BJ (cell line): ENCODE measurements at regions not wholly inside any gene's neighbourhood (a gene's known extent, or its start where the extent isn't known, plus 50 kb on each side); places are given as distances from the start of the nearest gene placed in this dataset.
"Not testable (repeated sequence)": the region's sequence is repeated elsewhere in the genome, so short reads cannot be mapped to it uniquely, and the experiment has no call there.

Experiments
- CTCF ChIA-PET: fragments of 350-600 bp; formaldehyde crosslinking; extraction: SDS; loops from one replicate; lab custom pipeline; 2021; ENCODE audit warnings: antibody characterized with exemption, inconsistent platforms; lab: Yijun Ruan, JAX
- POLR2A ChIA-PET: fragments of 300-600 bp; sonication (Branson Sonifier 250); formaldehyde crosslinking; extraction: SDS; loops from one replicate; lab custom pipeline; 2021; ENCODE audit warnings: antibody characterized with exemption; lab: Charles Lee
- DNase-seq: peaks from one replicate; pipeline ENCODE4 v3.0.0-alpha.2; 2011; ENCODE audit warnings: low read depth
- H3K27me3 ChIP-seq: 2 replicates; pipeline ENCODE4 v1.6.0; 2011; ENCODE audit warnings: low read length; ENCODE audit not compliant: control insufficient read depth, insufficient read depth
- H3K36me3 ChIP-seq: 2 replicates; pipeline ENCODE4 v1.5.1; 2011; ENCODE audit warnings: low read length; ENCODE audit not compliant: control insufficient read depth, insufficient read depth
- H3K4me3 ChIP-seq: 2 replicates; pipeline ENCODE4 v1.5.1; 2011; ENCODE audit warnings: low read depth, mild to moderate bottlenecking, control low read depth, low read length
- TF ChIP-seq, protein P1 (sequence below): IDR thresholded peaks from 2 replicates; pipeline ENCODE4 v1.5.1; 2011; ENCODE audit warnings: low read depth, mild to moderate bottlenecking, control low read depth, inconsistent platforms, low read length, moderate library complexity; ENCODE audit not compliant: insufficient read depth

DNA sequence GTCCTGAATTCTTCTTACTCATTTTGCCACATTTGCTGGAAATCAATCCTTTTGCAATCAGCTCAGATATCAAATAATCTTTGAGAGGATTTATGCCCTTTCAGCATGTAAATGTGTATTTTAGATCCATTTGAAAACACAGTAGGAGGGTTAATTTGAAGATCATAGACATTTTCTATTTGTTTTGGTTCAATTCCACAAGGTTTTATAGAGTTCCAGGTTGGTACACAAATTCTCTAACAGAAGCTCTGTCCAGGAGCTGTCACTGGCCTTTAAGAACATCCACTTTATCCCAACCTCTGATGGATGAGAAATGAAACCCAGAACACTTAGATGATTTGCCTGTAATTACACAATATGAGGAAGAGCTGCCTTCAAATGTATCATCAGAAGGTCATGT lies 157.3 kb upstream of the CHAC2 start:
- Histone ChIP-seq H3K36me3 (no peaks in the 10 kb centered on the region), H3K4me3 (no peak overlapping the region), H3K27me3 (no peaks in the 10 kb centered on the region)
- no peak for DNase-seq
- CTCF ChIA-PET = no interaction called here
- TF ChIP-seq, protein P1, sequence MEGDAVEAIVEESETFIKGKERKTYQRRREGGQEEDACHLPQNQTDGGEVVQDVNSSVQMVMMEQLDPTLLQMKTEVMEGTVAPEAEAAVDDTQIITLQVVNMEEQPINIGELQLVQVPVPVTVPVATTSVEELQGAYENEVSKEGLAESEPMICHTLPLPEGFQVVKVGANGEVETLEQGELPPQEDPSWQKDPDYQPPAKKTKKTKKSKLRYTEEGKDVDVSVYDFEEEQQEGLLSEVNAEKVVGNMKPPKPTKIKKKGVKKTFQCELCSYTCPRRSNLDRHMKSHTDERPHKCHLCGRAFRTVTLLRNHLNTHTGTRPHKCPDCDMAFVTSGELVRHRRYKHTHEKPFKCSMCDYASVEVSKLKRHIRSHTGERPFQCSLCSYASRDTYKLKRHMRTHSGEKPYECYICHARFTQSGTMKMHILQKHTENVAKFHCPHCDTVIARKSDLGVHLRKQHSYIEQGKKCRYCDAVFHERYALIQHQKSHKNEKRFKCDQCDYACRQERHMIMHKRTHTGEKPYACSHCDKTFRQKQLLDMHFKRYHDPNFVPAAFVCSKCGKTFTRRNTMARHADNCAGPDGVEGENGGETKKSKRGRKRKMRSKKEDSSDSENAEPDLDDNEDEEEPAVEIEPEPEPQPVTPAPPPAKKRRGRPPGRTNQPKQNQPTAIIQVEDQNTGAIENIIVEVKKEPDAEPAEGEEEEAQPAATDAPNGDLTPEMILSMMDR = no peak
- POLR2A ChIA-PET = no interaction called here

DNA sequence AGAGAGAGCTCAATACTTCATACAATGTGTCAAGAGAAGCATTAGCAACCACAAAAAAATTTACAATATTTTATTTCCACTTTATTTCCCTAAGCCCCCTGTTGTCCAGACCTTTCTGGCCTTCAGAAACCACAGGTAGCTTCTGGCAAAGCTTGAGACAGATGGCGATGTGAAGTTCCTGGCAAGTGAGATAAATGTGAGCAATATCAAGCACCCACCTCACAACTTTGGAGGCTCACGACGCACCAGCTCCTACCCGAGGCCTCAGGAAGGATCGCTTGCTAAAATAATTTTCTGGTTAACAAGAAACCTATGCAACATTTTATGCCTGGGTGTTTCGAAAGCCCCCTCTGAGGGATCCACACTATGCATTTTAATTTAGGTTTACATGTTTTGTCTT lies 158.1 kb upstream of the CHAC2 start:
- H3K27me3 ChIP-seq = no peaks in the 10 kb centered on the region
- ChIA-PET POLR2A (no interaction called here), CTCF (interaction anchor here (0.6 kb wide), 1 partner anchor 16 kb away, joined by 3 read pairs; no protein-coding TSS in a partner anchor)
- no peak for DNase-seq
- no peak overlapping the region for H3K4me3 ChIP-seq
- TF ChIP-seq, protein P1 = no peak
- no peaks in the 10 kb centered on the region for H3K36me3 ChIP-seq

DNA sequence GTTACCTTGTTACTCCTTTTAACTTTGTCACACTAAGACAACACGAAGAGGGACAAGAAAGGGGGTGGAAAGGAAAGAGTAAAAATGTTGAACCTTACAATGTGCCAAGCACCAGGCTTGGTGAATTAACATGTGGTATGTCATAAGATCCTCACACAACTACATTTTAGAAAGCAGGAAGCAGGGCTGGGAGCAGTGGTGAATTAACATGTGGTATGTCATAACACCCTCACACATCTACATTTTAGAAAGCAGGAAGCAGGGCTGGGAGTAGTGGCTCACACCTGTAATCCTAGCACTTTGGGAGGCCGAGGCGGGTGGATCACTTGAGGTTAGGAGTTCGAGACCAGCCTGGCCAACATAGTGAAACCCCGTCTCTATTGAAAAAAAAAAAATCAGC lies 159.3 kb upstream of the CHAC2 start:
- Histone ChIP-seq H3K4me3 (no peak overlapping the region), H3K27me3 (no peaks in the 10 kb centered on the region), H3K36me3 (no peaks in the 10 kb centered on the region)
- ChIA-PET CTCF (no interaction called here), POLR2A (no interaction called here)
- TF ChIP-seq, protein P1 = no peak
- no peak for DNase-seq

DNA sequence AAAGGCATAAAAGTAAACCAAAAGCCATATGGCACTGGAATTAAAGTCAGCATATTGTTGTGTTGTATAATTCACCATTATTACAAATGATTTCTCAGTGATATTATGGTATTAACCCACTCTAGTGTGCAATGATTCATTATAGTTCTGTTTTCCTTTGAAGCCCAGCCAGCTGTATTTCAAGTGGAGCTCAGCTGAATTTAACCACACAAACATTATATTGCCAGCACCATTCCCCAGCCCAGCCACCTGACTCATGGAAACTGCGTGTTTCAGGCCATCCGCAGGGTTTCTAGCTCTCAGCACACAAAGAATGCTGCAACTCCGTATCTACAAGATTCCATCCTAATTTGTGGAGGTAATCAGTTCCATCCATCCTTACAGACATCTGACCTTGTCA lies 166.8 kb upstream of the CHAC2 start:
- Histone ChIP-seq H3K4me3 (no peak overlapping the region), H3K36me3 (no peaks in the 10 kb centered on the region), H3K27me3 (no peaks in the 10 kb centered on the region)
- ChIA-PET POLR2A (no interaction called here), CTCF (no interaction called here)
- TF ChIP-seq, protein P1 = no peak
- DNase-seq = no peak

DNA sequence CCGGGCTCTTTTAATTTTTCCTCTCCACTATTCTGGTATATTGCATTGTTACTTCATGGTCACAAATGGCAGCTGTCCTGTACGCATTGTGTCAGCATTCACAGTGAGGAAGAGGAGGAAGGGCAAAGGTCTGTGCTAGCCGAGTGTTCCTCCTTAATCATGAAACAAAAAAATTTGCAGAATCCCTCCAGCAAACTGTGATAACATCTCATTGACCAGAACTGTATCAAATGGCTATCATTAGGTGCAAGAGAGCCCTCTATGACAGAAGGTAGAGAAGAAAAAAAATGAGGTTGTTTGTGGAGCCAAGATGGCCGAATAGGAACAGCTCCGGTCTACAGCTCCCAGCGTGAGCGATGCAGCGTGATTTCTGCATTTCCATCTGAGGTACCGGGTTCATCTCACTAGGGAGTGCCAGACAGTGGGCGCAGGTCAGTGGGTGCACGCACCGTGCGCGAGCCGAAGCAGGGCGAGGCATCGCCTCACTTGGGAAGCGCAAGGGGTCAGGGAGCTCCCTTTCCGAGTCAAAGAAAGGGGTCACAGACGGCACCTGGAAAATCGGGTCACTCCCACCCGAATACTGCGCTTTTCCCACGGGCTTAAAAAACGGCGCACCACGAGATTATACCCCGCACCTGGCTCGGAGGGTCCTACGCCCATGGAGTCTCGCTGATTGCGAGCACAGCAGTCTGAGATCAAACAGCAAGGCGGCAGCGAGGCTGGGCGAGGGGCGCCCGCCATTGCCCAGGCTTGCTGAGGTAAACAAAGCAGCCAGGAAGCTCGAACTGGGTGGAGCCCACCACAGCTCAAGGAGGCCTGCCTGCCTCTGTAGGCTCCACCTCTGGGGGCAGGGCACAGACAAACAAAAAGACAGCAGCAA lies 180.6 kb upstream of the CHAC2 start:
- H3K4me3 ChIP-seq, H3K27me3 ChIP-seq, CTCF ChIA-PET, H3K36me3 ChIP-seq, POLR2A ChIA-PET, DNase-seq: not testable (repeated sequence)
